ENCODE measurements at regions not wholly inside any gene's neighbourhood (a gene's known extent, or its start where the extent isn't known, plus 50 kb on each side); places are given as distances from the start of the nearest gene placed in this dataset.

GRCh38 chr11:79925570-79925969 lies 484.7 kb upstream of the TENM4 start:
- H2BK120ac ChIP-seq (ENCODE audit: low read depth, low read length, poor library complexity, severe bottlenecking), result no peak overlapping the region
- no peaks in the 10 kb centered on the region for H3K4me1 ChIP-seq (ENCODE audit: insufficient read depth, low read length)
- no peaks in the 10 kb centered on the region for H3K79me2 ChIP-seq (ENCODE audit: insufficient read depth, low read length)
- no peak overlapping the region for H3T11ph ChIP-seq (ENCODE audit: low read length)
- Mint-ChIP-seq H3K4me3 (no peak overlapping the region), H3K36me3 (ENCODE audit: insufficient read depth in 1 of 3, low read depth in 3 of 3) (no peaks in the 10 kb centered on the region), H3K4me1 (peaks cover 0 to 7% of the 10 kb centered on the region in 2 experiments; a peak in 1 of 4 replicates), H3K27me3 (ENCODE audit: low read depth) (no peaks in the 10 kb centered on the region), H3K27ac (no peak overlapping the region), H3K9me3 (no peaks in the 10 kb centered on the region)
- H3K4ac ChIP-seq (ENCODE audit: low read depth, low read length), result no peak overlapping the region
- H3K14ac ChIP-seq (ENCODE audit: insufficient read depth, low read length), result no peak overlapping the region
- H3K23me2 ChIP-seq (ENCODE audit: insufficient read length, low read depth, low read length, poor library complexity, severe bottlenecking), result no peaks in the 10 kb centered on the region
- H2BK20ac ChIP-seq (ENCODE audit: low read depth, low read length, poor library complexity, severe bottlenecking), result no peak overlapping the region
- no CpG with 5 or more reads among the region's 3 CpGs for WGBS (ENCODE audit: extremely low coverage, insufficient read length, low lambda C conversion rate)
- H3K18ac ChIP-seq (ENCODE audit: insufficient read length, low read depth, low read length), result no peak overlapping the region
- H2BK5ac ChIP-seq (ENCODE audit: insufficient read length, low read length), result no peak overlapping the region
- no peak overlapping the region for H4K91ac ChIP-seq (ENCODE audit: insufficient read length, low read depth, low read length)
- H3K9ac ChIP-seq (ENCODE audit: extremely low read depth, insufficient read length, low read length), result no peak overlapping the region
- H3K9me3 ChIP-seq (ENCODE audit: control insufficient read depth, low read depth, low read length), result no peaks in the 10 kb centered on the region
- no peak overlapping the region for H3K23ac ChIP-seq (ENCODE audit: insufficient read length, low read depth, low read length)
- no peaks in the 10 kb centered on the region for H3K27me3 ChIP-seq (ENCODE audit: insufficient read depth, low read length)
- no peak overlapping the region for H2AK5ac ChIP-seq (ENCODE audit: insufficient read length, low read length)
- H3K27ac ChIP-seq (ENCODE audit: insufficient read length, low read depth, low read length), result no peak overlapping the region
- no peak overlapping the region for H2BK12ac ChIP-seq (ENCODE audit: insufficient read length, low read depth, low read length)
- H3K4me2 ChIP-seq (ENCODE audit: insufficient read depth, insufficient read length, low read length), result no peak overlapping the region
- H2AFZ ChIP-seq (ENCODE audit: low read length), result no peak overlapping the region
- DNase-seq, result no peak
- H4K20me1 ChIP-seq (ENCODE audit: control insufficient read depth, insufficient read depth, insufficient read length), result no peaks in the 10 kb centered on the region
- H3K56ac ChIP-seq (ENCODE audit: insufficient read length, low read depth, low read length), result no peak overlapping the region
- H3K79me1 ChIP-seq (ENCODE audit: insufficient read depth, low read depth, low read length, poor library complexity, severe bottlenecking), result no peaks in the 10 kb centered on the region
- TF ChIP-seq, protein P1, sequence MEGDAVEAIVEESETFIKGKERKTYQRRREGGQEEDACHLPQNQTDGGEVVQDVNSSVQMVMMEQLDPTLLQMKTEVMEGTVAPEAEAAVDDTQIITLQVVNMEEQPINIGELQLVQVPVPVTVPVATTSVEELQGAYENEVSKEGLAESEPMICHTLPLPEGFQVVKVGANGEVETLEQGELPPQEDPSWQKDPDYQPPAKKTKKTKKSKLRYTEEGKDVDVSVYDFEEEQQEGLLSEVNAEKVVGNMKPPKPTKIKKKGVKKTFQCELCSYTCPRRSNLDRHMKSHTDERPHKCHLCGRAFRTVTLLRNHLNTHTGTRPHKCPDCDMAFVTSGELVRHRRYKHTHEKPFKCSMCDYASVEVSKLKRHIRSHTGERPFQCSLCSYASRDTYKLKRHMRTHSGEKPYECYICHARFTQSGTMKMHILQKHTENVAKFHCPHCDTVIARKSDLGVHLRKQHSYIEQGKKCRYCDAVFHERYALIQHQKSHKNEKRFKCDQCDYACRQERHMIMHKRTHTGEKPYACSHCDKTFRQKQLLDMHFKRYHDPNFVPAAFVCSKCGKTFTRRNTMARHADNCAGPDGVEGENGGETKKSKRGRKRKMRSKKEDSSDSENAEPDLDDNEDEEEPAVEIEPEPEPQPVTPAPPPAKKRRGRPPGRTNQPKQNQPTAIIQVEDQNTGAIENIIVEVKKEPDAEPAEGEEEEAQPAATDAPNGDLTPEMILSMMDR (conservative IDR thresholded peaks at IDR 0.05), result no peak
- H2BK15ac ChIP-seq (ENCODE audit: low read depth, low read length), result no peak overlapping the region
- no peak overlapping the region for H4K5ac ChIP-seq (ENCODE audit: insufficient read length, low read depth, low read length)
- no peak overlapping the region for H4K8ac ChIP-seq (replicated peaks; ENCODE audit: insufficient read length, low read depth, low read length)

All from H9 (cell line).